ENCODE measurements at regions not wholly inside any gene's neighbourhood (a gene's known extent, or its start where the extent isn't known, plus 50 kb on each side); places are given as distances from the start of the nearest gene placed in this dataset.
"Not testable (repeated sequence)": the region's sequence is repeated elsewhere in the genome, so short reads cannot be mapped to it uniquely, and the experiment has no call there.

DNA sequence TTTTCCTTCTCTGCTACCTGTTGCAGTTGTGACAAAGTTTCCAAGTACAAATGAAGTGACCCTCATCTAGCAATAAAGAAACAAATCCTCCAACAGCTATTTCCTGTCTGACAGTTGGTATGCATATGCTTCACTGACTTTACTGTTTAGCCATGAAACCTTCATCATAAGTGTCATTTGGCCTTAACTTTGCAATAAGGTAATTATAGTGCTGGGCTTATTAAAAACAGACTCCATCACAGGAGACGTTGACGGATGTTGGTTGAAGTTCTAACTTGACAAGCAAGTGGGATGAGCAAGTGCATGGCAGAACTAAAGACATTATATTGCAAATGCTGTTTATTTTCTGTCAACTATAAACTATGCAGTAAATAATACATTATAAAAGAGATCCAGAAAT, 425.2 kb downstream of the RPS29 start:
- no peak for DNase-seq (ENCODE audit: extremely low read depth in 1 of 2, low read depth in 1 of 2)

DNA sequence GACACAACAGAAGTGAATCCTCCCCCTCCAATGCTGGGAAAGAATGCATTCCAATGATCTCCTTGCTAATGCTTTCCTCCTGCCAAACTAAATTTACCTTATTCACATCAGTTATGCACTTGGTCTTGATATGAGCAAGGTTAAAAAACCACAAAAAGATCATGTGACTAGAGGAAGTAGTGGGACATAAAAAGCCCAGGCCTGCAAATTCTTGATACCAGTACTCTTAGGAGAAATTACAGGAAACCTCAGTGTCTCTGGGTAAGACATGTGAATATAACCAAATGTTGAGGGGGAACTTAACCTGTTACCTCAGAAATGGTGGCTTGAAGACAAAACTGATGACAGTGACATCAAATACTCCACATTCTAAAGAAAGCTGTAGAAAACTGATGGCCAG, 427.1 kb downstream of the RPS29 start:
- DNase-seq (ENCODE audit: extremely low read depth in 1 of 2, low read depth in 1 of 2): no peak

DNA sequence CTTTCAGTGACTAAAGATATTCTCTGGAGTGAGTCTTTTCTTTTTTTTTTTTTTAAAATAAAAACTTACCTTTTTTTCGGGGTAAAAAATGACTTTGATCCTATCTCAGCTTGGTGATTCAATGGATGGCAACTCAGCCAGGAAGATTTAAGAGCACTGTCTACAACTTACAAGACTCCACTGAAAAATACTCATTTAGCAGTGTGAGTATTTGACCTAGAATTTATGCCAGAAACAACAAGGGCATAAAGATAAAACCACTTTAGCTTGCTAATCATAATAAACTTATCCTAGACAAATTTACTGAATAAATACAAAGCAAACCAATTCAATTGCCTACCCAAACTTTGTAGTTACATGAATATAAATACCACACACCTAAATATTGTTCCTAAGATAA, 446.6 kb downstream of the RPS29 start:
- no peak for DNase-seq (ENCODE audit: extremely low read depth in 1 of 2, low read depth in 1 of 2)

DNA sequence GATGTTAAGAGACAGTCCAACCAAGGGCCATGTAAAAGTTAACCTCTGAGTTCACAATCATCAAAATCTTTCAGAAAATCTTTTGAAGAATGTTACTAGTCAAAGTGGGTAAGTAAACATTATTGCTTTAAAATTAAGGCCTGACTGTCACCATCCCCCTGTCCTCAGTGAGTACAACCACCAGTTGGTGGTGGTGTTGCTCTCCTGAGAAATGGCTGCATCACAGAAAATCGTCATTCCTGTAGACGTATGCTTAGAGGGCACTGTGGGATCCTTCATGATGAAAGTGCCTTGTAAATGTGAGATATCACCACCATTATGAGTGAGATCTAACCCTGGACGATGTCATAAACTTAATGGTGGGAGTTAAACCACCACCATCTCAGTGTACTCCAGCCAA, 451.2 kb downstream of the RPS29 start:
- DNase-seq (ENCODE audit: extremely low read depth in 1 of 2, low read depth in 1 of 2): no peak

DNA sequence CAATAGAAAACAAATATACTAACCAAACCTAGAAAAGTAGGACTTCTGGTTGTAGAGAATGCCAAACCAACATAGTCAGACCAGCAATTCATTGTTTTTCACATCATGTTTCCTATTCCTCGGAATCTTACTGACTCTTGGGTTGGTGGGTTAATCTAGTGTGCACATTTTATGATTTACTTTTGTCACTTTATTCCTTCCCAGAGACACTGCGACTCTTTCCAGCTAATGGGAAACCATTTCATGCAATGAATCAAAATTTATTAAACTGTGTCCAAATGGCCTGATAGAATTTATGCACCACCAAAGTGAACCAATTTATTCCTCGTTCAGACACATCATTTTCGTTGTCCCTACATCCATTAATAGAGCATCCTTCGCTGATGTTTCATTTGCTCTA, 464.9 kb downstream of the RPS29 start:
- DNase-seq (ENCODE audit: extremely low read depth in 1 of 2, low read depth in 1 of 2): no peak

DNA sequence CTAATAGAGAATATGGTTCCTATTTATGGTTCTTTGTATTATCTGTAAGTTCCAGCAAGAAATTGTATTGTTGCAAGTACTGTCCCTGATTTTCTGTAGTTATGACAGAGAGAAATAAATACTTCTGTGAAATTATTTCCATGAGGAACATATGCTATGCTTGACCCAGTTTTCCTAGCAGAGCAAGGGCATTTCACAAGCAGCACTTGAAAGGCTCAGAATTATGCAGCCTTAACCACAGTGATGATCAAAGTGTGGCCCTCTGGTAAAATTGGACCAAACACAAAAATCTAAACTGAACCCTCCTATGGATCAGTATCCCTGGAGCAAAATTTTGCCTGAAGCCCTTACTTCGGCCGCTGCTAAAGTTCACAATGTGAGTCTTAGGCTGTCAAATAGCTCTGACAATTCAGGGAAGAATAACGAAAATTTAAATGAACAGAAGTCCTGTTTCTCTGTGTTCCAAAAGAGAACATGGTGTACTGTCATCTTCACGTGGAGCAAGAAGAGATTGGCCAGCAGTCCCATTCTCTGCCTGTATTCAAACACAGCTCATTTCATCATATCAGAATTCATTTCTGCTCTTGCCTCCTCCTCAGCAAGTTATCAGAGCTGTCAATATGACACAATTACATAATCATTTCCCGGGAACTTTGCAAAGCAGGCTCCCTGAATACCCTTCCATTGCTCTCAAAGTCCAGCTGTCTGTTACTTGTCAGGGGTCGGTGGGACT, 471.9 kb downstream of the RPS29 start:
- no peak for DNase-seq (ENCODE audit: extremely low read depth in 1 of 2, low read depth in 1 of 2)

DNA sequence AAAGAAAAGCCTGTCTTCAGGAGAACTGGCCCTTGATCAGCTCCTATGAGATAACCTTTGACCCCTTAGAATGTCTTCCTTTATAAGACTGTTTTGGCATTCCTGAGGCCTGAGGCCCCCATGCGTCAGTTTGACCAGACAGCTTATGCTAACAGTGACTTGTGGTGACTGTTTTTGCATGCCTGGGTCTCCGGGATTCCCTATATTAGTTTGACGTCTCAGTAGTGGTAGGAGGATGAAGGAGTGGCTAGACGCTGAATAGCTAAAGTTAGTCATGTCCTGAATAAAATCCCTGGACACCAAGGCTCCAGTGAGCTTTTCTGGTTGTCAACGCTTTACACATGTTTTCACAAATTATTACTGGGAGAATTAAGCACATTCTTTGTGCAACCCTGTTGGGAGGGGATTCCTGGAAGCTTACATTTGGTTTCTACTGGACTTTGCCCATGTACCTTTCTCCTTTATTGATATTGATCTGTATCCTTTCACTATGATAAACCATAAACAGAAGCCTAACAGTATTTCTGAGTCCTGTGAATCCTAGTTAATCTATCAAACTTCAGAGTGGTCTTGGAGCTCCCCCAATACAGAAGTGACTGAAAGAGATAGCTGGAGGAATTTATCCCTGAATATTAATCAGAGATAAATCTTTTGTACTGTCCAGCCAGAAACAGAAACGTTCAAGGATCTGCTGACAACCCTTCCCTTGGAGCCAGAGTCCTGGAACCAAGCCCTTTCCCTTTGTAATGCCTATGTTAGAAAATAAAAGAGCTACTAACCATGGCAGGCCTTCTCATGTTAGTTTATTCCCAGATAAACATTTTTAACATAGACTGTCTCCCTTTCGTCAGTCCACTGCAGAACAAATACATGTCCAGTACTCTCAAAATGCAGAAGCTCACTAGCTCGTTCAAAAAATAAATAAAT, 479.2 kb downstream of the RPS29 start:
- no peak for DNase-seq (ENCODE audit: extremely low read depth in 1 of 2, low read depth in 1 of 2)

DNA sequence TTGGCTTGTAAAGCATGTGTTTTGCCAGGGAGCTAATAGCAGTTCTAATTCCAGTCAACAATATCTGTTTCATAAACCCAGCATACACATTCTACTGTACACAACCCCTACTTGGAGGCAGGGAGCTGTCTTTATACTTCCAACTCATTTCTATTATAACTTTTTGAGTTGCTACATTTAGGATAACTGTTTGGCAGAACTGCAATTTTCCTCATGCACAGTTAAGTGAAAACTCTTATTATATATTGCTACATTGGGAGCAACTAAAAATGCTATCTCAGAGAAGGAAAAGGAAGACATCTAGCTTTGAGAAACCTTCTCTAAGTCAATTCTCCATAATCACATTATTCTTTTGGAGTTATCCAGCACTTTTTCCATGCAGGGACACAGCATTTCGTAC, 480.2 kb downstream of the RPS29 start:
- no peak for DNase-seq (ENCODE audit: extremely low read depth in 1 of 2, low read depth in 1 of 2)

DNA sequence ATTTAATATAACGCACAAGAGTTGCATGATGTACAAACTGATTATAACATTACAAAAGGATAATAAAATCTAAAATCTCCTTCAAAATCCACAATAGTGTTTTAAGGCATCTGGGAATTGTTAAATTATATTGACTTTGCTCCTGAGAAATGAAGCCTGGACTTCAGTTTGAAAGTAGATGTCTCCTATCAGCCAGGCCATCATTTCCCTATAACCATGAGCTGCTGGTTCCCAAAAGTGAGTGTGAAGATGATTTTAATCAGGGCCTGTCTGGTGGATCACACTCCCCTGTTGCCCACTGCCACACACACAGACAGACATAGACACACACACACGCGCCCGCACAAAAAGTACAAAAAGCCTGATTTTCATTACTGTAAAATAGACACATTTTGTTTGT, 480.7 kb downstream of the RPS29 start:
- DNase-seq (ENCODE audit: extremely low read depth in 1 of 2, low read depth in 1 of 2): no peak

DNA sequence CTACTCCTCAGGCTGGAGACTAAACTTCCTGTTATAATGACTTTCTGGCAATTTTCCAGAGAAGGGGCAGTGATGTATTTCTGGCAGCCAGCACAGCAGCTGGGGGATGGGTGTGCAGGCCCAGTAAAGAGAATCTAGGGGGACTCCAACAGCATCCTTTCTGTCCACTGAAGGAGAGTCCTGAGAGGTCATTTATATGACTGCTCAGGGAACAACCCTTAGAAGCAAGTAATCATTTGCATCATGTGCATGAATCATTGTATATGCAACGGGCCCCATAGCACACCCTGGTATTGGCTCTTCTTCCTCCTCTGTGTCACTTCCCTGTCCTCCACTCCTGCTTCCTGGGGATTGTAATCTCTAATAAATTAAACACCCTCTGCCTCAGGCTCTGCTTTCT, 493.8 kb downstream of the RPS29 start:
- DNase-seq (ENCODE audit: extremely low read depth in 1 of 2, low read depth in 1 of 2): no peak

DNA sequence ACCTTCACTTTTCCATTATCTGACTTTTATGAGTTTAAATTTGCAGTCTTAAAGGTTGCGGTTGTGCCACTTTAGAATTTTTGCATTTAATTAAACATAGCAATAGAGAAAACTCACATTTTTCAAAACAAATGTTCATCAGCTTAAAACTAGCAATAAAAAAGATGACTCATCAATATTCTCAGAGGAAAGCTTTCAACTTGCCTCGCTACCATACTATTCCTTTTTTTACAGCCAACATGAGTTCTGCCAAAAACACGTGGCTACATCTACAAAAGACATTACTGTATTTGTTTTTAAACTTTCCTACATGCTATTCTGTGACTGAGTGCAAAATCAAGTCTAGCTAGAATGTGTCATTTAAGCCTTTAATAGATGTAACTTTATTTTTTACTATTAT, 497.1 kb downstream of the RPS29 start:
- no peak for DNase-seq (ENCODE audit: extremely low read depth in 1 of 2, low read depth in 1 of 2)

DNA sequence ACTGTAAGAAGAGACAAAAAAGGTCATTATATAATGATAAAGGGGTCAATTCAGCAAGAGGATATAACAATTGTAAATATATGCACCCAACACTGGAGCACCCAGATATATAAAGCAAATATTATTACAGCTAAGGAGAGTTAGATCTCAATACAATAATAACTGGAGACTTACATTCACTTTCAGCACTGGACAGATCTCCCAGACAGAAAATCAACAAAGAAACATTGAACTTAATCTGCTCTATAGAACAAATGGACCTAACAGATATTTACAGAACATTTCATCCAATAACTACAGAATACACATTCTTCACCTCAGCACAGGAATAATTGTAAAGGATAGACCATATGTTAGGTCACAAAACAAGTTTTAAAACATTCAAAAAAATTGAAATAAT, 512.9 kb downstream of the RPS29 start:
- not testable (repeated sequence) for DNase-seq (ENCODE audit: extremely low read depth in 1 of 2, low read depth in 1 of 2)

DNA sequence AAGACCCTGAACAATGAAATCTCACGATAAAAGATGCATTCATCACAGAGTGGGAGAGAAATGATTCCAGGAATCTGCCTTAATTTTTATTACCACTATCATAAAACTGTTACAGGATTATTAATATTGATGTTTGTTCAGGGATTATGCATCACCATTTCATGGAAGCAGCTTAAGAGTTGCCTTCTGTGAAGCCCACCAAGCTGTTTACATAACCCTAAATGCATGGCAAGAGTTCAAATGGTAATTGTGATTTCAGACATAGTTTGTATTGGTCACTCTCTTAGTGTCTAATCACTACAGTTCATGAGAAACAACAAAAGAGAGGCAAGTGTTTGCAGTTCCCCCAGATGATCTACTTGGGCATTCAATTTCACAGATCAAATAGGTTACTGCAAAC, 527.7 kb downstream of the RPS29 start:
- no peak for DNase-seq (ENCODE audit: extremely low read depth in 1 of 2, low read depth in 1 of 2)

DNA sequence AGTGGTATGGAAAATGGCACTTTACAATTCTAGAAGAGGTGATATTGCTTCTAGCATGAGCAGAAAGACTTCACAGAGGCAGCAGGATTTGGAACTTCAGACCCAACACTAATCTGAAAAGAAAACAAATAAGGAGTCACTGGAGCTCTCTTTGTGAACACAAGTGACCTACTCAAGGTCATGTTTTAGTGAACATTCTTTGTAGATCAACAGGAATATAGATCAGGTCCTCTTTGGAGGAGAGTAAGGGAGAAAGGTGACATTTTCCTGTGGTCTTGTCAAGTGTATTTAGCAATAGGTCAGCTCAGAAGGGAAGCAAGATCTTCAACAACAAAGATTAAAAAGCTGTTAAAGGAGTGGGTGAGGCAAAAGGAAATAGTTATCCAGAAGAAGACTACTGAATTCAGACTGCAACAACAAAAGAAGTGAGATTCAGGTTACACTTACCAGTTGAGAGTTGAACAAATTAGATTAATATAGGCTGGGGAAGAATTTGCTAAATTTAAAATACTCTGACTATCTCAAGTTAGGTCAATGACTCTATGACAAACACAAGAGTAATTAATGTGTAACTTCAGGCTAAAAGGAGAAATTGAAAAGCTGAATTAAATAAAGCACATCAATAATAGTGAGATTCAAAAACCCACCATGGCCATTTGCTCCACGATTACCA, 528.2 kb downstream of the RPS29 start:
- DNase-seq (ENCODE audit: extremely low read depth in 1 of 2, low read depth in 1 of 2): no peak

DNA sequence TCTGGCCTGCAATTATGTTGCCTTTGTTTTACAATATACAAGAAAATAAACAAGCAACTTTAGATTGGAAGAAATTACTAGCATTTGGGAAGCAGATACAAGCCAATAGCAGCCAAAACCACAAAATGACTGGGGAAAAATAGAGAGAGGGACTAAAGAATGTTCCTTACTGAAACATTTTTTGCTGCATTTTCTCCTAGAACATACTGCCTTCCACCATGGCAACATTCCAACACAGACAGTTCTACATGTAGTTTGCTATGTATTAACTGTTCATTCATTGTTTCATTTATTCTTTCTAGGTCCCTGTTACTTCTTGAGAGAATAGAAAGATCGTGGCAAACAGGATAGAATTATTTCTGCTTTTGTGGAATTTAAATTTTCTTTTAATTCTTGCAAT, 530.2 kb downstream of the RPS29 start:
- DNase-seq (ENCODE audit: extremely low read depth in 1 of 2, low read depth in 1 of 2): no peak

DNA sequence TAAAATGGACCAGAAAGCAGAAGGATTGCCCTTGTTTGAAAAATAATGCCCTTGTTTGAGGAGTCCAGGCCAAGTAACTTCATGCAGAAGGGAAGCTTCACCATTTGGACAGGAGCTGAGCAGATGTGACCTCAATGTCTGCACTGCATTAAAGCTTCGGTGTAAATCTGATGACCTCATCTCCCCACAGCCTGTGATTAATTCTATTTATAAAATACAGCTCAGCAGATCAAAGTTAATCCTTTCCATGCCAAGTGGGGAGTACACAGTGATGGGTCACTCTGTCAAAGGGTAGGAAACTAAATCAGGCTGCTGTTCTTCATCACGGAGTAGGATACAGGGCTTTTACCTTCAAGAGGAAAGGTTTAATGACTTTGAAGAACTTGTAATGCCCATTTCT, 533.7 kb downstream of the RPS29 start:
- DNase-seq (ENCODE audit: extremely low read depth in 1 of 2, low read depth in 1 of 2): no peak

DNA sequence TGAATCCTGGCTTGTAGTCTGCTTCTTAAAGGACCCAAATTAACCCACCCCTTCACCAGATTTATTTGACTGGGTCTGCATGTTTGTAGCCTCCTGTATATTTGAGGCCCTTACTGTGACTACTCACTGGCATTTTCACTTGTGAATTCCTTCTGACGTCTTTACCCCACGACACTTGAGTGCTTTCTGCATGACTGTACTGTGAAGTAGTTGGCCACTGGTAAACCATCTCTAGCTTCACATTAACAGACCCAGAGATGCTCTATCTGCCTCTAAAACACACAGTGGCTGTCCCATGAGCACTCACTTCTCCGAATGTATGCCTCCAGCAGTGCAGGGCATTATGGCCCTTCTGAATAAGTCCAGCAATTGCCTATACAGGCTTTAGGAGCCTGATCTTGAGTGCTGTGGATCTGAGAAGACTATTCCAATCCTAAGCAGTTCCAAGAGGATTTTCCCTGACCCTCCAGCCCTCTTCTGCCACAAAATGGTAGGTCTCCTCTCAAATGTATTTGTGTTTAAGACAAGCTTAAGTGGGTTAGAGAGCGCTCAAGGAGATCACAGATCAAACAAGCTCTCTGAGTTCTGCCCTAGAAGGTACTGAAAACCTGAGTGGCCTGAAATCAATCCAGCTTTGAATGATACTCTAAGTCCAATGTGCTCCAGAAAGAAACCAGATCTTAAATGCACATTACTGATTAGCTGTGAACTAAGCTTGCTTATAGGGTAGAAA, 534.7 kb downstream of the RPS29 start:
- no peak for DNase-seq (ENCODE audit: extremely low read depth in 1 of 2, low read depth in 1 of 2)

DNA sequence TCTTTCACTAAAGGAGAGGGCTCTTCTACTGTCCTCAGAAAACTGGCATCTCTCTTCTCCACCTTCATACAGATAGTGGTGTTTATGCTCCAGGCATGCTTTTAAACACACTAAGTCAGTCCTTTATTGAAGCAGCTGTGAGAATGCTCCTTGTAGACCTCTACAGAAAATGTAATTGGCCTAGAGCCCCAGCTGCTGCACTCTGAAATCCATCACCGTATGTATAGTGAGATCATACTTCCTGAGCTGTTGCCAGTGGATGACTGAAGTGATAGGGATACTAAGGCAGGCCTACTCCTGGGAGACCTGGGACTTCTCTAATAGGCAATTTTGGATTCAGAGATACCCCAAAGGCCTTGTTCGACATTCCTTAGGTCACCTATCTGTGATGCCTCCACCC, 535.4 kb downstream of the RPS29 start:
- no peak for DNase-seq (ENCODE audit: extremely low read depth in 1 of 2, low read depth in 1 of 2)

DNA sequence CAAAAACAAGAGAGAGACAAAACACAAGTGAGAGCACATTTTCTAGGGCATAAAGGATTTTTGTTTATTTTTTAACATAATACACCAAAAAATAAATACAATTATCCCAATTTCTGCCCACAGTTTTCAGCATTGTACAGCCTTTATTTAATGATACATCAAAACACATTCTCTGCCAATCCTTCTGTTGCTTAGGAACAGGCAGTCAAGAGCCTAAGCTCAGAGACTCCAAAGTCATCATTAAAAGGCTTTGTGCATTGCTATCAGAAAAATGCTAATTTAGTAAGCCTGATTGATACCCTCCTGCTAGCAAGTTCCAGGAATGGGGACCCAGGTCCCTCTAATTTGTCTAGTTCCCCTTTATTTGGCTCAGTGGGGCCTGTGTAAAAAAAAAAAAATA, 536.5 kb downstream of the RPS29 start:
- no peak for DNase-seq (ENCODE audit: extremely low read depth in 1 of 2, low read depth in 1 of 2)

DNA sequence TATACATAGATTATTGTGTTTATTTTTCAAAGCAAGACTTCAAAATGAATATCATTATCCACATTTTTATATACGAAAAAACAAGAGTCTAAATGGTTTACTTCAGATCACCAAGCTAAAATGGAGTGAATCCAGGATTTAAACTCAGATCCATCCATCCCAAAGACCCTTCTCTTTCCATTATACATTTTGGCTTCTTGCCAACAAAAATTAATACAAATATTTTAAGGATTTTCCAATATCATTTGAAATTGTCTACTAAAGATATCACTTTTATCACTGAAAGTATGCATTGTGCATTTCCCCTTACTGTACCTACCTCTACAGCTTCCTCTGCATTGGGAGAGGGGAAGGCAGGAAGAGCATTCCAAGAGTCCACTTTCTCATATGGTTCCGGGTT, 541.2 kb downstream of the RPS29 start:
- no peak for DNase-seq (ENCODE audit: extremely low read depth in 1 of 2, low read depth in 1 of 2)

DNA sequence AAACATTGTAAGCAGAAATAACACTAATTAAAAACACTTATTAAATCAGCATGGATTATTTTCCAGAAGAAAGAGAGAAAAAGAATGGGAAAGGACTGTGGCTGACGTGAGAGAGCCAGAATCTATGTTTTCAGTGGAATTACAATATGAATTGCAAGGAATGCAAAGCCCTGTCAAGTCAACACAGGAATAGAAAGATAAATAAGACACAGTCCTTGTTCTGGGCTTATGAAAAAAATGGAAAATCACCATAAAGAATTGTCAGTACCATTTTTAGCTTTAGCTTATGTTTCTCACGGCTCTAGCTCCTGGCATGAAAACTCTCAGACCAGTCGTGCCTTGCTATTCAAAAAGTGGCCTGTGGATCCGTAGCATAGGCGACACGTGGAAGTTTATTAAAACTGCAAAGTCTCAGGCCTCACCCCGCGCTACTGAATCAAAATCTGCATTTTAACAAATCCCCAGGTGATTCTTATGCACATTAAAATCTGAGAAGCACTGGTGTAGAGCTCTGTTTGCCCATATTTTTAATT, 549.1 kb downstream of the RPS29 start:
- DNase-seq (ENCODE audit: extremely low read depth in 1 of 2, low read depth in 1 of 2): no peak

Data from stimulated activated CD8-positive, alpha-beta memory T cell treated with anti-CD3 and anti-CD28 coated beads, Interleukin-7, amount 100 ng/mL, for 48 hours (primary cell).